SW480 (cell line): ENCODE measurements at regions not wholly inside any gene's neighbourhood (a gene's known extent, or its start where the extent isn't known, plus 50 kb on each side); places are given as distances from the start of the nearest gene placed in this dataset.
A peak's percentile ranks its signal among the peaks of the same experiment; 100 is the strongest.

Experiments
- DNase-seq: peaks from one replicate; pipeline ENCODE4 v3.0.0-alpha.2; 2016; ENCODE audit warnings: low spot score

- DNase-seq, result no peak
Observed at GRCh38 chr3:102183623-102184022, 251.2 kb upstream of the ZPLD1 start.

GRCh38 chr3:102189541-102189940 is 245.3 kb upstream of the ZPLD1 start:
- DNase-seq, result no peak

- no peak for DNase-seq
Observed at GRCh38 chr3:102189956-102190723, 244.7 kb upstream of the ZPLD1 start.

GRCh38 chr3:102192575-102192974 is 242.2 kb upstream of the ZPLD1 start:
- DNase-seq, result no peak

GRCh38 chr3:102193255-102193654 is 241.6 kb upstream of the ZPLD1 start:
- no peak for DNase-seq

GRCh38 chr3:102194001-102194400 is 240.8 kb upstream of the ZPLD1 start:
- no peak for DNase-seq

- DNase-seq, result no peak
Observed at GRCh38 chr3:102194760-102195159, 240.1 kb upstream of the ZPLD1 start.

- peak; percentile 25 for DNase-seq
Observed at GRCh38 chr3:102195198-102195948, 239.4 kb upstream of the ZPLD1 start.

- DNase-seq, result no peak
Observed at GRCh38 chr3:102200126-102200525, 234.7 kb upstream of the ZPLD1 start.

GRCh38 chr3:102200560-102200959 is 234.3 kb upstream of the ZPLD1 start:
- no peak for DNase-seq

- DNase-seq, result no peak
Observed at GRCh38 chr3:102205647-102206046, 229.2 kb upstream of the ZPLD1 start.

GRCh38 chr3:102206511-102207031 is 228.2 kb upstream of the ZPLD1 start:
- no peak for DNase-seq

- DNase-seq, result no peak
Observed at GRCh38 chr3:102207151-102207571, 227.7 kb upstream of the ZPLD1 start.

- no peak for DNase-seq
Observed at GRCh38 chr3:102215166-102215565, 219.6 kb upstream of the ZPLD1 start.

GRCh38 chr3:102223132-102223531 is 211.7 kb upstream of the ZPLD1 start:
- no peak for DNase-seq

GRCh38 chr3:102224171-102224570 is 210.6 kb upstream of the ZPLD1 start:
- peak; percentile 13 for DNase-seq

- no peak for DNase-seq
Observed at GRCh38 chr3:102225005-102225404, 209.8 kb upstream of the ZPLD1 start.

- DNase-seq, result peak; percentile 52
Observed at GRCh38 chr3:102225407-102226132, 209.2 kb upstream of the ZPLD1 start.

GRCh38 chr3:102226463-102226862 is 208.4 kb upstream of the ZPLD1 start:
- no peak for DNase-seq

- peak; percentile 71 for DNase-seq
Observed at GRCh38 chr3:102229062-102229655, 205.7 kb upstream of the ZPLD1 start.

- DNase-seq, result no peak
Observed at GRCh38 chr3:102230057-102230456, 204.8 kb upstream of the ZPLD1 start.

GRCh38 chr3:102233881-102234280 is 200.9 kb upstream of the ZPLD1 start:
- DNase-seq, result no peak
